RWPE1 (cell line): ENCODE measurements at regions not wholly inside any gene's neighbourhood (a gene's known extent, or its start where the extent isn't known, plus 50 kb on each side); places are given as distances from the start of the nearest gene placed in this dataset.

Source experiments
- CTCF ChIA-PET: fragments of 350-600 bp; sonication (Branson Sonifier 250); formaldehyde crosslinking; extraction: SDS; loops from one replicate; lab custom pipeline; 2021; lab: Yijun Ruan, JAX
- POLR2A ChIA-PET: fragments of 400-600 bp; formaldehyde crosslinking; extraction: SDS; loops from one replicate; lab custom pipeline; 2020; ENCODE audit warnings: antibody characterized with exemption; ENCODE audit not compliant: low non-redundant PET; lab: Yijun Ruan, JAX
- DNase-seq: peaks from one replicate; pipeline ENCODE4 v3.0.0; 2012; ENCODE audit warnings: low spot score
- H3K27ac ChIP-seq: fragments of 450-650 bp; 2 replicates; pipeline ENCODE4 v1.5.1; 2017
- CTCF ChIP-seq: fragments of 450-650 bp; conservative IDR thresholded peaks from 2 replicates; pipeline ENCODE4 v1.5.1; 2017; ENCODE audit warnings: low read depth, mild to moderate bottlenecking

DNA sequence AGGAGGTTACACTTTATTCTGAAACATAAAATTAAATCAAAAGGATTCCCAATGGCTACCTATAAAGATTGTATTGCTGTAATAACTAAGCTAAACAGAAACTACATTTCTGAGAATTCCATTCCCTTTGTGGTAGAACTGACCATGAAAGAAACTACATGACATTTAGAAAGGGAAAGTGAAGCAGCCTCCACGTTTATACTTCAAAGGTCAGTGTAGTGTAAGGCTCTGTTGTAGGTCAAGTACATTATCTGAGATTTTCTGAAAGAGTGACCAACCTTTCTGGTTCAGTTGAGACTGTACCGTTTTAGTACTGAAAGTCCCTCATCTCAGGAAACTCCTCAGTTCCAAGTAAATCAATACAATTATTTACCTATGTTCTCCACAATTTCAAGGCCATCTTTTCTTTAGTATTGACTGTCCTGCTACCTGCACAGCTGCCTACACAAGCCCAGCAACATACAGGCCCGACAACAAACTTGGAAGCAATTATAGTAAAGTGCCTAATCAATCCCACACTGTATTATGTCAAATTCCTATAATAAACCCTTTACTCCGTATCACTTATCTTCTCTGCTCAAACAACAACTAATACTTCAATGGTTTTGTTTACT lies 343.0 kb downstream of the PLOD2 start:
- H3K27ac ChIP-seq = no peak overlapping the region
- DNase-seq = no peak
- TF ChIP-seq CTCF = no peak
- CTCF ChIA-PET = no interaction called here
- POLR2A ChIA-PET = no interaction called here

DNA sequence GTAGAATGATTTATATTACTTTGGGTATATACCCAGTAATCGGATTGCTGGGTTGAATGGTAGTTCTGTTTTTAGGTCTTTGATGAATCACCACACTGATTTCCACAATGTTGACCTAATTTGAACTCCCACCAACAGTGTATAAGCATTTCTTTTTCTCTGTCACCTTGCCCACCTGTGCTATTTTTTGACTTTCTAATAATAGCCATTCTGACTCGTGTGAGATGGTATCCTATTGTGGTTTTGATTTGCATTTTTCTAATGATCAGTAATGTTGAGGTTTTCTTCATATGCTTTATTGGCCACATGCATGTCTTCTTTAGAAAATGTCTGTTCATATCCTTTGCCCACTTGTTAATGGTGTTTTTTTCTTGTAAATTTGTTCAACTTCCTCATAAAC lies 340.8 kb downstream of the PLOD2 start:
- ChIA-PET CTCF (no interaction called here), POLR2A (no interaction called here)
- TF ChIP-seq CTCF = no peak

GRCh38 chr3:145842294-145842902 lies 318.6 kb downstream of the PLOD2 start:
- DNase-seq = no peak
- no peak overlapping the region for H3K27ac ChIP-seq
- POLR2A ChIA-PET = no interaction called here
- no peak for TF ChIP-seq CTCF
- CTCF ChIA-PET = no interaction called here

More for the DNA sequence above, 340.8 kb downstream of the PLOD2 start:
- no peak overlapping the region for H3K27ac ChIP-seq
- DNase-seq = no peak

DNA sequence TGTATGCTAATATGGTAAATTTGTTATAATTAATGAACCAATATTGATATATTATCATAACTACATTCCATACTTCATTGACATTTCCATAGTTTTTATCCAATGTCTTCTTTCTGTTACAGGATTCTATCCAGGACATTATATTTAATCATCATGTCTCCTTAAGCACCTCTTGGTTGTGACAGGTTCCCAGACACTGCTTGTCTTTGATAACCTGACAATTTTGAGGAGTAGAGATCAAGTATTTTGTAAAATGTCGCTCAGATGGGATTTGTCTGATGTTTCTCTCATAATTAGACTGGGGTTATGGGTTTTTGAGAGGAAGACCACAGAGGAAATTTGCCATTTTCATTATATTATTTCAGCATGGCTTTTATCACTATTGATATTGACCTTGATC lies 317.4 kb downstream of the PLOD2 start:
- H3K27ac ChIP-seq = no peak overlapping the region
- ChIA-PET CTCF (no interaction called here), POLR2A (no interaction called here)
- DNase-seq = no peak
- TF ChIP-seq CTCF = no peak

GRCh38 chr3:145849115-145849514 lies 311.9 kb downstream of the PLOD2 start:
- POLR2A ChIA-PET = no interaction called here
- H3K27ac ChIP-seq = no peak overlapping the region
- CTCF ChIA-PET = no interaction called here
- TF ChIP-seq CTCF = no peak
- DNase-seq = no peak

DNA sequence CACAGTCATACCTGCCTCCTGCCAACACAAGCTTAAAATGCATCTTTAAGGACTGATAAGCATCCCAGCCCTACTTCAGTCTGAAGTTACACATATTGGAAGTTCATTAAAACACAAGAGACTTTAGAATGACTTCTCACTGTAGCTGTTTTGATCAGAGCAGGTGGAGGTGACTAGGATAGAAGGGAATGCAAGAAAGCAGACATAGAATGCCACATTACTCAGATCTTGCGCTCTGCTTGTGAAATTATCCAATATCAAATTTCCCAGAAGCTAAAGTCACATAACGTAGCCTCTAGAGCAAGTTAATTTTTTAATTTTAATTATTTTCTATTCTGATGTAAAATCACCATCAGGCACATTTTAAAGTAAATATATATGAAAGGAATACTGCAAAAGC lies 306.5 kb downstream of the PLOD2 start:
- ChIA-PET CTCF (no interaction called here), POLR2A (no interaction called here)
- H3K27ac ChIP-seq = no peak overlapping the region
- no peak for DNase-seq
- TF ChIP-seq CTCF = no peak
